RPMI7951 (cell line): ENCODE measurements at regions not wholly inside any gene's neighbourhood (a gene's known extent, or its start where the extent isn't known, plus 50 kb on each side); places are given as distances from the start of the nearest gene placed in this dataset.
"Not testable (repeated sequence)": the region's sequence is repeated elsewhere in the genome, so short reads cannot be mapped to it uniquely, and the experiment has no call there.

Experiments used
- DNase-seq: peaks from one replicate; pipeline ENCODE4 v3.0.0-alpha.2; 2012; ENCODE audit warnings: low read depth

GRCh38 chr13:107669391-107669993, 545.8 kb downstream of the LIG4 start:
- DNase-seq = no peak

- no peak for DNase-seq
Measured at GRCh38 chr13:107665926-107666458, 549.3 kb downstream of the LIG4 start.

- DNase-seq = peak; percentile 46
Measured at GRCh38 chr13:107650081-107650701, 565.1 kb downstream of the LIG4 start.

GRCh38 chr13:107649079-107649478, 566.3 kb downstream of the LIG4 start:
- no peak for DNase-seq

- DNase-seq = no peak
Measured at GRCh38 chr13:107644136-107644535, 571.2 kb downstream of the LIG4 start.

GRCh38 chr13:107643615-107644014, 571.7 kb downstream of the LIG4 start:
- DNase-seq = no peak

- DNase-seq = no peak
Measured at GRCh38 chr13:107642831-107643230, 572.5 kb downstream of the LIG4 start.

GRCh38 chr13:107641574-107641973, 573.8 kb downstream of the LIG4 start:
- DNase-seq = no peak

GRCh38 chr13:107625648-107626047, 589.7 kb downstream of the LIG4 start:
- no peak for DNase-seq

GRCh38 chr13:107617527-107617926, 597.8 kb downstream of the LIG4 start:
- no peak for DNase-seq

GRCh38 chr13:107612376-107612775, 603.0 kb downstream of the LIG4 start:
- no peak for DNase-seq

- no peak for DNase-seq
Measured at GRCh38 chr13:107608736-107609135, 606.6 kb downstream of the LIG4 start.

- DNase-seq = no peak
Measured at GRCh38 chr13:107600971-107601370, 614.4 kb downstream of the LIG4 start.

GRCh38 chr13:107596306-107596705, 619.0 kb downstream of the LIG4 start:
- not testable (repeated sequence) for DNase-seq

GRCh38 chr13:107590556-107590955, 624.8 kb downstream of the LIG4 start:
- peak; percentile 3 for DNase-seq

- no peak for DNase-seq
Measured at GRCh38 chr13:107587681-107588080, 627.7 kb downstream of the LIG4 start.

- DNase-seq = no peak
Measured at GRCh38 chr13:107586216-107586615, 629.1 kb downstream of the LIG4 start.

- DNase-seq = no peak
Measured at GRCh38 chr13:107585469-107586180, 629.7 kb downstream of the LIG4 start.

- no peak for DNase-seq
Measured at GRCh38 chr13:107582171-107582570, 633.2 kb downstream of the LIG4 start.

GRCh38 chr13:107580741-107581412, 634.5 kb downstream of the LIG4 start:
- no peak for DNase-seq

- no peak for DNase-seq
Measured at GRCh38 chr13:107576430-107576829, 638.9 kb downstream of the LIG4 start.

- no peak for DNase-seq
Measured at GRCh38 chr13:107574517-107575210, 640.7 kb downstream of the LIG4 start.
